Gastroesophageal sphincter (tissue), 4 donors: ENCODE measurements at regions not wholly inside any gene's neighbourhood (a gene's known extent, or its start where the extent isn't known, plus 50 kb on each side); places are given as distances from the start of the nearest gene placed in this dataset.

ENCODE experiments used
- ATAC-seq: fragments of 150-250 bp; one replicate; pipeline ENCODE4 v1.9.1; 2016; ENCODE audit warnings: mild to moderate bottlenecking, moderate library complexity
- H3K27ac ChIP-seq, 4 donors: fragments of 200-600 bp; sonication (generic) in 3 of 4; 1 replicate in 3 of 4; 2 replicates in 1 of 4; pipeline ENCODE4 v1.5.1; 2016 to 2019
- H3K27me3 ChIP-seq: fragments of 200-600 bp; sonication (generic); one replicate; pipeline ENCODE4 v1.5.1; 2019
- H3K36me3 ChIP-seq, 2 donors: fragments of 200-600 bp; sonication (generic); one replicate each; pipeline ENCODE4 v1.5.1; 2019; ENCODE audit warnings: control low read depth in 1 of 2
- H3K4me1 ChIP-seq, 3 donors: fragments of 200-600 bp; sonication (generic); 1 replicate in 2 of 3; 2 replicates in 1 of 3; pipeline ENCODE4 v1.5.1; 2016 to 2019; ENCODE audit warnings: control low read depth in 2 of 3
- H3K4me3 ChIP-seq, 2 donors: fragments of 200-600 bp; sonication (generic); one replicate each; pipeline ENCODE4 v1.5.1; 2019; ENCODE audit warnings: mild to moderate bottlenecking in 1 of 2, moderate library complexity in 1 of 2
- H3K9me3 ChIP-seq, 3 donors: fragments of 200-600 bp; sonication (generic); one replicate each; pipeline ENCODE4 v1.5.1; 2017 to 2019; ENCODE audit warnings: control low read depth in 2 of 3
- CTCF ChIP-seq, 4 experiments: fragments of 200-600 bp in 2 of 4; fragments of 450-650 bp in 2 of 4; sonication (generic) in 1 of 4; IDR thresholded peaks; one replicate each; pipeline ENCODE4 v1.5.1; 2017 to 2019; ENCODE audit warnings: antibody characterized with exemption in 4 of 4, mild to moderate bottlenecking in 2 of 4, moderate library complexity in 2 of 4
- EP300 ChIP-seq: sonication (generic); formaldehyde crosslinking; IDR thresholded peaks from one replicate; pipeline ENCODE4 v1.6.1; 2017; ENCODE audit warnings: antibody characterized with exemption, mild to moderate bottlenecking
- POLR2A ChIP-seq, 2 donors: fragments of 450-650 bp; IDR thresholded peaks; one replicate each; pipeline ENCODE4 v1.6.1; 2017; ENCODE audit warnings: antibody characterized with exemption in 2 of 2, mild to moderate bottlenecking in 2 of 2, moderate library complexity in 1 of 2
- POLR2AphosphoS5 ChIP-seq: sonication (generic); formaldehyde crosslinking; IDR thresholded peaks from one replicate; pipeline ENCODE4 v1.6.1; 2017; ENCODE audit warnings: antibody characterized with exemption
- WGBS, 2 donors: methylation state at CpG; one replicate each; pipeline ENCODE4 v1.1.5; 2018; ENCODE audit warnings: low coverage in 1 of 2; 5-methylcytosine and 5-hydroxymethylcytosine counted together

- Histone ChIP-seq H3K9me3 (peaks cover 0 to 16% (median 0%) of the 10 kb centered on the region in 3 donors), H3K27me3 (peaks cover 20% of the 10 kb centered on the region), H3K36me3 (no peaks in the 10 kb centered on the region), H3K4me3 (no peak overlapping the region), H3K27ac (no peak overlapping the region), H3K4me1 (no peaks in the 10 kb centered on the region)
- 78% methylated on average over 9 of the region's 16 CpGs; no CpG with 5 or more reads in 1 of the 2 donors for WGBS, 2 donors
- TF ChIP-seq CTCF (IDR thresholded peaks at IDR 0.05) = no peak
- TF ChIP-seq POLR2AphosphoS5 = no peak
- no peak for TF ChIP-seq EP300
- no peak for TF ChIP-seq POLR2A (IDR thresholded peaks at IDR 0.05)
- no peak for ATAC-seq
These were observed 55.2 kb downstream of the IRX2 start for GRCh38 chr5:2696156-2696807.

- WGBS, 2 donors = 63 to 64% methylated on average over 4 of the region's 8 CpGs
- no peaks in the 10 kb centered on the region for H3K36me3 ChIP-seq
- H3K4me3 ChIP-seq = no peak overlapping the region
- no peak overlapping the region for H3K27ac ChIP-seq
- no peak for TF ChIP-seq POLR2AphosphoS5
- no peak for TF ChIP-seq CTCF (IDR thresholded peaks at IDR 0.05)
- no peak for TF ChIP-seq POLR2A (IDR thresholded peaks at IDR 0.05)
- TF ChIP-seq EP300 = no peak
- ATAC-seq = no peak
- H3K4me1 ChIP-seq = no peaks in the 10 kb centered on the region
- peaks cover 13% of the 10 kb centered on the region for H3K27me3 ChIP-seq
- peaks cover 0 to 16% (median 0%) of the 10 kb centered on the region in 3 donors for H3K9me3 ChIP-seq
These were observed 56.1 kb downstream of the IRX2 start for GRCh38 chr5:2695200-2695891.

- H3K4me1 ChIP-seq = no peaks in the 10 kb centered on the region
- no peak overlapping the region for H3K27ac ChIP-seq
- 33 to 50% methylated on average over 1 of the region's 1 CpG for WGBS, 2 donors
- TF ChIP-seq POLR2A (IDR thresholded peaks at IDR 0.05) = no peak
- TF ChIP-seq CTCF (IDR thresholded peaks at IDR 0.05) = no peak
- TF ChIP-seq POLR2AphosphoS5 = no peak
- no peak for TF ChIP-seq EP300
- no peak for ATAC-seq
- no peaks in the 10 kb centered on the region for H3K36me3 ChIP-seq
- peaks cover 0 to 16% (median 0%) of the 10 kb centered on the region in 3 donors for H3K9me3 ChIP-seq
- peaks cover 28% of the 10 kb centered on the region for H3K27me3 ChIP-seq
- no peak overlapping the region for H3K4me3 ChIP-seq
These were observed 59.9 kb downstream of the IRX2 start for GRCh38 chr5:2691530-2691929.

- Histone ChIP-seq H3K36me3 (no peaks in the 10 kb centered on the region), H3K9me3 (peaks cover 0 to 16% (median 0%) of the 10 kb centered on the region in 3 donors), H3K4me3 (no peak overlapping the region), H3K4me1 (no peaks in the 10 kb centered on the region), H3K27ac (no peak overlapping the region), H3K27me3 (peaks cover 31% of the 10 kb centered on the region)
- TF ChIP-seq POLR2A (IDR thresholded peaks at IDR 0.05) = no peak
- no peak for TF ChIP-seq CTCF (IDR thresholded peaks at IDR 0.05)
- TF ChIP-seq EP300 = no peak
- no peak for TF ChIP-seq POLR2AphosphoS5
- WGBS, 2 donors = 77 to 91% methylated on average over 5 of the region's 6 CpGs
- ATAC-seq = no peak
These were observed 61.2 kb downstream of the IRX2 start for GRCh38 chr5:2690293-2690692.

GRCh38 chr5:2688586-2688985, 62.9 kb downstream of the IRX2 start:
- 40% methylated on average over 1 of the region's 5 CpGs; no CpG with 5 or more reads in 1 of the 2 donors for WGBS, 2 donors
- H3K4me1 ChIP-seq = no peaks in the 10 kb centered on the region
- H3K27ac ChIP-seq = no peak overlapping the region
- peaks cover 0 to 16% (median 0%) of the 10 kb centered on the region in 3 donors for H3K9me3 ChIP-seq
- H3K27me3 ChIP-seq = peaks cover 35% of the 10 kb centered on the region
- TF ChIP-seq EP300 = no peak
- TF ChIP-seq POLR2AphosphoS5 = no peak
- TF ChIP-seq POLR2A (IDR thresholded peaks at IDR 0.05) = no peak
- no peak for TF ChIP-seq CTCF (IDR thresholded peaks at IDR 0.05)
- no peaks in the 10 kb centered on the region for H3K36me3 ChIP-seq
- H3K4me3 ChIP-seq = no peak overlapping the region
- ATAC-seq = no peak
